SU-DHL-6 (cell line): ENCODE measurements at regions not wholly inside any gene's neighbourhood (a gene's known extent, or its start where the extent isn't known, plus 50 kb on each side); places are given as distances from the start of the nearest gene placed in this dataset.

ENCODE experiments used
- CTCF ChIP-seq: fragments of 200-600 bp; sonication (generic); IDR thresholded peaks from one replicate; pipeline ENCODE4 v1.5.1; 2017; ENCODE audit warnings: antibody characterized with exemption, mild to moderate bottlenecking, low read length, moderate library complexity; ENCODE audit not compliant: insufficient read depth, poor library complexity, severe bottlenecking
- EZH2phosphoT487 ChIP-seq: fragments of 200-600 bp; sonication (generic), shearing (Covaris generic); conservative IDR thresholded peaks from 2 replicates; pipeline ENCODE4 v1.6.1; 2018; ENCODE audit warnings: mild to moderate bottlenecking, antibody characterized with exemption, low read length, moderate library complexity, mixed read lengths

- TF ChIP-seq CTCF (no peak), EZH2phosphoT487 (no peak)
Measured at GRCh38 chr7:25437308-25437707, 209.0 kb upstream of the NPVF start.
